GM19324 (cell line): ENCODE measurements at regions not wholly inside any gene's neighbourhood (a gene's known extent, or its start where the extent isn't known, plus 50 kb on each side); places are given as distances from the start of the nearest gene placed in this dataset.

Experiments used
- ATAC-seq: cut with Tn5 transposase; IDR thresholded peaks from one replicate; pipeline ENCODE4 v1.9.1; 2021; ENCODE audit warnings: mild to moderate bottlenecking, moderate library complexity; ENCODE audit not compliant: unreplicated experiment, low FRiP score

- no peak for ATAC-seq
Observed at GRCh38 chr18:67710639-67711038, 194.1 kb upstream of the DSEL start.

GRCh38 chr18:67705748-67706147 lies 189.2 kb upstream of the DSEL start:
- no peak for ATAC-seq

DNA sequence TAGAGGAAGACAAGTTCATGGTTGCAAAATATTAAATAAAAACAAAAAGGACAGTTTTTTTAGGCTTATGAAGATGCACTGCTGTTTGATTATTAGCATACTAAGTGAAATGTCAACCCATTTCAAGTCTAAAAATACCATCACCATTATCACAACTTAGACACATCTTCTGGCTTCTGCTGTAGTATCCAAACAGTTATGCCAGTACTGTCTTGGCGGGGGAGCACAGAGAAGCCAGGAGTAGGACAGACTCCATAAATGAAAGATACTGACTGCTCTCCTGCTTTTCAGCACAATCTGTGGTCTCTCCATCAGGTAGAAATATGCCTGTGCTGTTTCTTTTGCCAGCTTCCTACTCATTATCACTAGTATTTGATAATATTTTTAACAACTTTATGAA lies 179.2 kb upstream of the DSEL start:
- no peak for ATAC-seq

DNA sequence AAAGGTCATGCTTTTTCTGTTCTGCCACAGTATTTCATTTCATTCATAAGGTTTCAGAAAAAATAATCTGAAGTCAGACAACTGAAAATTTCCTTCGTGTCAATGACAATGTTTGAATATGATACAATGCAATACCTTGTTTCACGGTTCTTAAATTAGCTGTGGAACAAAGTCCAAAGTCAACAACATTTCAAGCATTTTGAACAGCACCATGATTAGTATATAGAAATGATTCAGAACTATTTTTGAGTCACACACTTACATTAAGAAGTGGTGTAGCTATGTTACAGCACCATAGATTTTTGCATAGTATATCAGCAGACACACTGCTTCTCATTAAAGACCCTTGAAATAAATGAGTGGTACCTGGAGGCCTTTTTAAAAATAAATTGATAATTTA lies 178.3 kb upstream of the DSEL start:
- ATAC-seq: no peak

GRCh38 chr18:67692811-67693210 lies 176.3 kb upstream of the DSEL start:
- ATAC-seq: no peak

GRCh38 chr18:67682516-67682915 lies 166.0 kb upstream of the DSEL start:
- ATAC-seq: no peak

DNA sequence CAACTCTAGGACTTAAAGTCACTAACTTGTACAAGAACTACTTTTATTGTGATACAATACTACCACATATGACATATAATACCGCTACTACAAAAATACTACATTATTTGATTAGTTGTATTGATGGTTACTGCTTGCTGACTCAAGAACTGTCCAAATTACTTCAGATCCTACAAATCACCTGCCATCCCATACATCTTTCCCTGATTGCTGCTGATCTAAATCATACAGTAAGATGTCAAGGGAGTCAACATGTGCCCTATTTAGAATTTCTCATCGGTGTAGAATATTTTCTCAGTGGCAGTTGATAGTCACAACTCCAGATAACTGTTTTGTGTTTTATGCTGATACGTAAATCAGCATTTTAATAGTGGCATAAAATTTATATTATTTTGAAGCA lies 161.0 kb upstream of the DSEL start:
- no peak for ATAC-seq

DNA sequence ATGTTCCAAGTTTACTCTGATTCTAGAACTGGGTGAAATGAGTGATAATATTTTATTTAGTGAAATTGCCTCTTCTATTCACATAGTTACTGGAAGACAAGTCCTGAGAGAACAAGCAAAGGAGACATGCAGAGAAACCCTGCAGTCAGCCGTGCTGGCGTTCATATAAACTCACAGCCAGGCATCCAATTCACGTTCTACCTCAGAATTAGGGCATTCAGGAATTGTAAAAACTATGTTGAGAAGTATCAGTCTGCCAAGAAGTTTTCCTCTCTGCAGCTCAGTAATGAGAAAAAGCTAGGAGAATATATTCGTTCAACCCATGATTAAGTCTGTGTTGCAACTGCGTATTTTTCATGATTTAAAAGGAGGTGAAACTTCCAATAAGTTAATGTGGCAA lies 156.2 kb upstream of the DSEL start:
- no peak for ATAC-seq

DNA sequence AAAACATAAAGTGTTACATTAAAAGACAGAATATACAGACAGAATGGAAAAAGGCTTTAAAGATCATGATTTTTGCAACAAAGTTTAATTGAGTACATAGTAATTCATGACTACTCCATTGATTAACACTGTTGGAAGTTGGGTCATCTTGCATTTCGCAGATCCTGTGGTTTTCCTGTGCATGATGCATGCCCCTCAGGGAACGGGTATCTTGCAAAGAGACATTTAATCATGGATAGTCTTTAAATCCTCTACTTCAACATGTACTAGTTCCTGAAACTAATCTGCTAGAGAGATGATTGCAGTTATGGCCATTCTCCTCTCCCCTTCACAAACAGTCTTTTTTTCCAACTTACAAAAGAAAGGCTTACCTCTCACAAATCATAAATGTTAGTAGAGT lies 155.6 kb upstream of the DSEL start:
- ATAC-seq: no peak

DNA sequence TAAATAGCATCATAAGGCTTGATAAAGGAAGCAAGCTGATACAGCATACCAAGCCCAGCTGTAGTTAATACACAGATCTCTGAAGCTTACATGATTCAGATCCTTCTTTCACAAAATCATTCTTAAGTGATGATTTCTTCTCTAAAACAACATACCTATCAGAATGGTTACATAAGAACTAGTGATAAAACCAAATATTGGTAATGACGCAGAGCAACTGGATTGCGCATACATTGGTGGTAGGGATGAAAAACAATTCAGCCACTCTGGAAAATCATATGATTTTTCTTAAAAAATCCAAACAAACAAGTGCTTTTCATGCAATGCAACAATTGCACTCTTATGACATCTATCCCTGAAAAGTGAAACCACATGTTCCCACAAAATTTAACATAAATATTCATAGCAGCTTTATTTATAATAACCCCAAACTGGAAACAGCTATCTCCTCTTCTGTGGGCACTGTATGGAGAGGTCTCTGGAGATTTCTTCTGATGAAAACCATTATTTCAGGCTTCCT lies 153.6 kb upstream of the DSEL start:
- no peak for ATAC-seq

- ATAC-seq: no peak
Observed at GRCh38 chr18:67665266-67665665, 148.7 kb upstream of the DSEL start.

GRCh38 chr18:67662996-67663395 lies 146.5 kb upstream of the DSEL start:
- no peak for ATAC-seq

DNA sequence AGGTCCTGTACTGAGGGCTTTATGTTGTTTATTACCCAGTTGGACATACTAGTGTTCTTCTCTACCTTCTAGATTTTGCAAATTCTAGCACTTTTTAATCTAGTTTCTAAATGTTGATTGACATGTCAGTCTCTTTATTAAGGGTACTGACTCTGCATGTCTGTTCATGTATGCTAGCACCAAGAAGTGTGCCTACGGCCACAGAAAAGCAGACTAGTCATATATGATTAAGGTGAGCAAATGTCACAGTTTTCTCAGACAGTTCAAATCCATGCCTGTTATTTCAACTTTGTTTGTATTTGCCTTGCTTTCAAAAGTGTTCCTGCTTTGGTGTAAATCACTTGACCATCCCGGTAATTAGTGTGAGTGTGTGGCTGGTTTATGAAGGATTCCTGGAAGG lies 145.0 kb upstream of the DSEL start:
- no peak for ATAC-seq

DNA sequence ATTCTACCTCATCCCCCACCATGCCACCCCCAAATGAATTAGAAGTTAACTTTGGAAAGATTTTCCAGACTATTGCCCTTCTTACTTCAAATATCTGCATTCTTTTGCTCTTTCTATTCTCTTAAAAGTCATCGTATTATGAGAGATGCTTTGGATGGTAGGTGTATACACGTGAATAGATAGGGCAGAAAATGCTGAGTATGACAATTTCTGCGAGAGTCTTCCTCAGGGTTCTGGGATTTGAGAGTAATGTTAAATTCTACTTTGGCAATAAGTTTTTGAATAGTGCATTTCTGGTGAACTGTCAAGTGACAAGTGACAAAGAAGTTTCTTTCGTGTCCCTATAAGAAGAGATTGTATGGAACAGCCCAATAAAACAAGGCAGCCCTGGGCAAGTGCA lies 137.6 kb upstream of the DSEL start:
- ATAC-seq: no peak

GRCh38 chr18:67652288-67652687 lies 135.8 kb upstream of the DSEL start:
- ATAC-seq: no peak

GRCh38 chr18:67651438-67651837 lies 134.9 kb upstream of the DSEL start:
- ATAC-seq: no peak

- ATAC-seq: no peak
Observed at GRCh38 chr18:67650686-67651385, 134.3 kb upstream of the DSEL start.

- no peak for ATAC-seq
Observed at GRCh38 chr18:67646890-67647289, 130.4 kb upstream of the DSEL start.

GRCh38 chr18:67644226-67644625 lies 127.7 kb upstream of the DSEL start:
- no peak for ATAC-seq

DNA sequence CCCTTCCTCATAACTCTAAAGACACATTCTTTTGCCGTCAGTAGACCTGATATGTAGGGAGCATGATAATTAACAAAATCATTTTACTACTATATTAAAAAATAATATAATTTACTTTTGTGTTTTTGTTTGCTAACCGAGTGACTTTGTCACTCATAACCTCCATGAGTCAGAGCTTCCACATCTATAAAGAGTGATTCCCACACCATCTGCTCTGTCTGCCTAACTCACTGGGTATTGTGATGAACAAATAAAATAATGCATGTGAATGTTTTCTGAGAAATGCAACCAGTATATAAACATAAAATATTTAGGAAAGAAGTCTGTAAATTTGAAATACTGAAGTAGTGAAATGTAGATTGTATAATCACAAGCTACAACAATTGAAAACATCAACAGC lies 123.4 kb upstream of the DSEL start:
- ATAC-seq: no peak

DNA sequence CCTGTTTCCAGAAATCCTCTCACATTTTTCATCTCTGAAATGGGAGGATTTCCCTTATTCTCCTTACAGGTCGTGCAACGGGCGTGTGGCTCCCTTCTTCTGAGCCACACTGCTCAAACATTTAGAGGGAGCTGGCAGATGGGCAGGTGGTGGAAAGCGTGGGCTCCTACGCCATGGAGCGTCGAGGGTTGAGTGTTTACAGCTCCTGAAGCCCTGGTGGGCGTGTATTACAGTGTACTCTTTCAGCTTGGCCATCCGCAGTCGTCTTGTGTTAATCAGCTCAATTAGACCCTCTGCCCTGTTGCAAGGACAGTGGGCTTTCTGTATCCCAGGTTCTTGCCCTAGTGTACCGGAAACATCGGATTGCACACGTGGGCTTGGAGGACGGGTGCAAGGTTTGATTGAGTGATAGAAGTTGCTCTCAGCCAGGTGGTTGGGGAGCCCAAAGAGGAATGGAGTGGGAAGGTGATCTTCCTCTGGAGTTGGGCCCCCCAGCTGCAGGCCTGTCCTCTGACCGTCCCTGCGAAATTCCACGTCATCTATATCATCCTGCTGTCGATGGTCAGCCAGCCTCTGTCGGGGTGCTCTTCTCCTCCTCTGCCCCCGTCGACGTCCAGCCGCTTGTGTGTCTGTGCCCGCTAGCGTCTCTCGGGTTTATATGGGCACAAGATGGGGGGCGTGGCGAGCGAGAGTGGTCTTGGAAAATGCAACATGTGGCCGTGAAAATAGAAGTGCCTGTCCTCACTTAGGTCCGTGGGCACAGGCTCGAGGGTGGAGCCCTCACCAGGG lies 120.3 kb upstream of the DSEL start:
- no peak for ATAC-seq
